ENCODE measurements at regions not wholly inside any gene's neighbourhood (a gene's known extent, or its start where the extent isn't known, plus 50 kb on each side); places are given as distances from the start of the nearest gene placed in this dataset.

DNA sequence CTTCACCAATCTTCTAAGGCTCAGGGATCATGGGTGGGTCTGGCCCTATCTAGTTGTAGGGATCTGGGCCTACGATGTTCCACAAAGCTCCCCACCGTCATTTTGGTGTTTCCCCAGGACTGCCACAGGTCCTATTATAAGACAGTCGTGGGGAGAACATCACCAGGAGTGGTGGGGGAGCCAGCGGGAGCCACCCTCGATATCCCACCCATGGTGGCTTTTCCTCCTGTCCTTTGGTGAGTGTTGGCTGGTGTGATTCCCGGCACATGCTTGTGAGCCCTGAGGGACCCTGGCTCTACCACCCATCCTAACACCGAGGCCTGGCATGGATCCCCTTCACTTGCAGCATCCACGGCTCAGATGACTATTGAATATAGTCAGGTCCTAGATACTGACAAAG is 247.4 kb downstream of the ACTR3B start:
- TF ChIP-seq CTCF (conservative IDR thresholded peaks at IDR 0.05), result no peak
- Mint-ChIP-seq H3K9me3 (no peaks in the 10 kb centered on the region), H3K27me3 (ENCODE audit: low read depth) (no peaks in the 10 kb centered on the region), H3K4me3 (no peak overlapping the region), H3K4me1 (no peaks in the 10 kb centered on the region), H3K36me3 (ENCODE audit: low read depth) (peaks cover 2% of the 10 kb centered on the region), H3K27ac (ENCODE audit: unreplicated experiment) (no peak overlapping the region)
- DNase-seq (ENCODE audit: low read depth, low spot score), result no peak

DNA sequence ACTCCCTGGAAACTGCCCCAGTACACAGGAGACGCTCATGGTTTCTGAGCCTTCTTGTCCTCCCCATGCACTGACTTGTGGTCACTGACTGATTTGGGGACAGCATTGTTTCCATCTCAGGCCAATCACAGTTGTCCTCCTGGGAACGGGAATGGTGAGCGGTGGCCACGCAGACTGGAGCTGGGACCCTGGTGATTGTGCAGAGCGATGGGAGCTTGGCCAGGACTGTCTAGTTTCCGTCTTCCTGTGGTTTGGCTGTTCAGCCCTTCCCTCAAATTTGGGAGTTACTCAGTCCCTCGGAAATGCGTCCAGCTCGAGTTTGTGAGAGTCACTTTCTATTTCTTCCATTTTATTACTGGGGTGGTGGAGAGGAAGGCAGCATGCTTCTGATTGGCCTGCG is 250.9 kb downstream of the ACTR3B start:
- Mint-ChIP-seq H3K36me3 (ENCODE audit: low read depth) (no peaks in the 10 kb centered on the region), H3K4me3 (no peak overlapping the region), H3K27me3 (ENCODE audit: low read depth) (no peaks in the 10 kb centered on the region), H3K9me3 (no peaks in the 10 kb centered on the region), H3K4me1 (no peaks in the 10 kb centered on the region), H3K27ac (ENCODE audit: unreplicated experiment) (no peak overlapping the region)
- TF ChIP-seq CTCF (conservative IDR thresholded peaks at IDR 0.05), result no peak
- DNase-seq (ENCODE audit: low read depth, low spot score), result no peak

GRCh38 chr7:153012203-153012602 is 252.7 kb downstream of the ACTR3B start:
- DNase-seq (ENCODE audit: low read depth, low spot score), result no peak
- Mint-ChIP-seq H3K27ac (ENCODE audit: unreplicated experiment) (no peak overlapping the region), H3K4me1 (no peaks in the 10 kb centered on the region), H3K27me3 (ENCODE audit: low read depth) (no peaks in the 10 kb centered on the region), H3K4me3 (no peak overlapping the region), H3K9me3 (no peaks in the 10 kb centered on the region), H3K36me3 (ENCODE audit: low read depth) (no peaks in the 10 kb centered on the region)
- no peak for TF ChIP-seq CTCF (conservative IDR thresholded peaks at IDR 0.05)

DNA sequence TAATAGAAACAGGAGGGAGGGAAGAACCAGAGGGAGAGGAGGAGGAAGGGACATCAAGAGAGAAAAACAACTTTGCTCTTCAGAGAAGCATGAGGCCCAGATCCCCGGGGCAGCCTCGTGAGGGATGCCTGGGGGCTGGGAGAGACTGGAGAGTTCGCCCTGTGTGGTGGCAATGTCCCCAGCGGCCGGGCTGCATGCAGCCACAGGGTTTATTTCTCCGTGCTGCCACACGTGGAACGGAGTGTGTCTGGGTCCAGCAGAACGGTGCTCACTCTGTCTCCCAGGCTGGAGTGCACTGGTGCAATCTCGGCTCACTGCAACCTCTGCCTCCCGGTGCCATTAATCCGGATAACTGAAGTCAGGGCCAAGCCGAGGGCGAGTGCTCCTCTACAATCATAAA is 257.7 kb downstream of the ACTR3B start:
- no peaks in the 10 kb centered on the region for H3K9me3 Mint-ChIP-seq
- peaks cover 2% of the 10 kb centered on the region for H3K4me1 Mint-ChIP-seq
- H3K27me3 Mint-ChIP-seq (ENCODE audit: low read depth), result no peaks in the 10 kb centered on the region
- TF ChIP-seq CTCF (conservative IDR thresholded peaks at IDR 0.05), result no peak
- no peaks in the 10 kb centered on the region for H3K36me3 Mint-ChIP-seq (ENCODE audit: low read depth)
- no peak for DNase-seq (ENCODE audit: low read depth, low spot score)
- no peak overlapping the region for H3K4me3 Mint-ChIP-seq
- no peak overlapping the region for H3K27ac Mint-ChIP-seq (ENCODE audit: unreplicated experiment)

- peaks cover 13% of the 10 kb centered on the region for H3K4me1 Mint-ChIP-seq
- H3K27ac Mint-ChIP-seq (ENCODE audit: unreplicated experiment), result no peak overlapping the region
Measured at GRCh38 chr7:153021542-153021941, 262.0 kb downstream of the ACTR3B start.

More at GRCh38 chr7:153021542-153021941, 262.0 kb downstream of the ACTR3B start:
- Mint-ChIP-seq H3K27me3 (ENCODE audit: low read depth) (no peaks in the 10 kb centered on the region), H3K4me3 (no peak overlapping the region), H3K9me3 (no peaks in the 10 kb centered on the region), H3K36me3 (ENCODE audit: low read depth) (no peaks in the 10 kb centered on the region)
- TF ChIP-seq CTCF (conservative IDR thresholded peaks at IDR 0.05), result no peak
- DNase-seq (ENCODE audit: low read depth, low spot score), result no peak
